ENCODE measurements at regions not wholly inside any gene's neighbourhood (a gene's known extent, or its start where the extent isn't known, plus 50 kb on each side); places are given as distances from the start of the nearest gene placed in this dataset.
"Not testable (repeated sequence)": the region's sequence is repeated elsewhere in the genome, so short reads cannot be mapped to it uniquely, and the experiment has no call there.

DNA sequence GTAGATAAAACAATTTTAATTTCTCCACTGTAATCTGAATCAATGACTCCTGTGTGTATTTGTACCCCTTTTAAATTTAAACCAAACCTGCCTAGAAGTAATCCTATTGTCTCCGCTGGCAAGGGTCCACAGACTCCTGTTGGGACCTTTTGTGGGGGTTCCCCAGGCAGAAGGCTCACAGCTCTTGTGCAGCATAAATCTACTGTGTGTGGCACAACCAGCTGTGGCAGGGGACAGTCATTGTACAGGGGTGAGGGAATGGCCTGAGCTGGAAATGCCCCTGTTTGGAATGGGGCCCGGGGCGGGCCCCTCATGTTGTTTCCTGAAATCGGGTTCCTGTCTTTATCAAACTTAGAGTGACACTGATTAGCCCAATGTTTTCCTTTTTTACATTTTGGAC lies 318.2 kb upstream of the FAM98A start:
- H3K27ac ChIP-seq (ENCODE audit: low read length): no peak overlapping the region
- H3K4me3 ChIP-seq (ENCODE audit: low read length): no peak overlapping the region
- no peaks in the 10 kb centered on the region for H3K27me3 ChIP-seq (ENCODE audit: control insufficient read depth, insufficient read depth)
- H3K4me1 ChIP-seq (ENCODE audit: control insufficient read depth, insufficient read depth, low read length): no peaks in the 10 kb centered on the region
- WGBS: 49% methylated on average over 4 of the region's 4 CpGs
- ATAC-seq: no peak
- intact Hi-C loops (cut with DNase I): no loop called here
- no peaks in the 10 kb centered on the region for H3K9me3 ChIP-seq (ENCODE audit: control insufficient read depth, low read length)
- peak in 2 of 3 donors; percentile 9 to 53 for DNase-seq

DNA sequence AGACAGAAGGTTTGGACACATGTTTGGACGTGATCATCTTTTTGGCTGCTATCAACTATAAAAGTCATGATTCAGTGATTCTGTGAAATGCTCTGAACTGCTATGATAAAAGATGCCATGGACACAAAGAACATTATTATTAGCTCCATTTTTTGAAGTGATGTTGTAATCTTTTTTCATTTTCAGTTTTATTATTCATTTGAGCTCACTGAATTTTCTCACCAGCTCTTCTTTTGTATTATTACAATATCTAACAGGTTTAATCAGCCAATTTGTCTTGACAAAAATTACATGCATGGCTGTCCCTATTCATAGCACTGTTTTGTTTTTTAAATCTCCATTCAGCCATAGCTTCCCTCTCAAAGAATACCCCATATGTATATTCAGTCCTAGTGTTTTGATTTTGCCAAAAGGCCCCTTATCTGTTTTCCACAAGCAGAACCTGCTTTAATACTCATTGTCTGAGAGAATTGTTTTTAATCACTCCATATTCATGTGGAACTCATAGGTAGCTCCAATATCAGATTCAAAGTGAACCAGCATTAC lies 314.0 kb upstream of the FAM98A start:
- Histone ChIP-seq H3K27me3 (ENCODE audit: control insufficient read depth, insufficient read depth) (no peaks in the 10 kb centered on the region), H3K9me3 (ENCODE audit: control insufficient read depth, low read length) (no peaks in the 10 kb centered on the region), H3K27ac (ENCODE audit: low read length) (no peak overlapping the region), H3K4me3 (ENCODE audit: low read length) (no peak overlapping the region), H3K4me1 (ENCODE audit: control insufficient read depth, insufficient read depth, low read length) (no peaks in the 10 kb centered on the region)
- 76% methylated on average over 1 of the region's 1 CpG for WGBS
- ATAC-seq (no peak), DNase-seq (no peak)
- intact Hi-C loops (cut with DNase I): no loop called here

DNA sequence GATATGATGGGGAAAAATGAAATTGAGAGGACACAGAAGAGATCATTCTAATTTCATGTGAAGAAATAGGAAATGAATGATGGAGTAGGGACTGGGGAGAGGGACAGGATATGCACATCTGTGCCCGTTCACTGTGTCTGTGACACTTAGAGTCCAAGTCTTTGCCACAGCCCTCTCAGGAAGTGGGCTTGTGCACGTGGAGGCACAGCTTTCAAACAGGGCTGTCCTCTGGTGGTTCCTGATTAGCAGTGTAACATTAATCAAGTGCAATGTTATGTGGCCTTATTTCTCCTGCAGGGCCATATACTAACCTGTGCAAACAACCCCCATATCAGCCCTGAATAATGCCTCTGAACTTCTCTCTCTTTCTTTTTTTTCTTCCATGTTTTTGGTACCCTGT lies 312.2 kb upstream of the FAM98A start:
- DNase-seq (no peak), ATAC-seq (no peak)
- H3K9me3 ChIP-seq (ENCODE audit: control insufficient read depth, low read length): no peaks in the 10 kb centered on the region
- no peaks in the 10 kb centered on the region for H3K27me3 ChIP-seq (ENCODE audit: control insufficient read depth, insufficient read depth)
- intact Hi-C loops (cut with DNase I): no loop called here
- H3K4me1 ChIP-seq (ENCODE audit: control insufficient read depth, insufficient read depth, low read length): no peaks in the 10 kb centered on the region
- no peak overlapping the region for H3K27ac ChIP-seq (ENCODE audit: low read length)
- 57% methylated on average over 2 of the region's 2 CpGs for WGBS
- no peak overlapping the region for H3K4me3 ChIP-seq (ENCODE audit: low read length)

DNA sequence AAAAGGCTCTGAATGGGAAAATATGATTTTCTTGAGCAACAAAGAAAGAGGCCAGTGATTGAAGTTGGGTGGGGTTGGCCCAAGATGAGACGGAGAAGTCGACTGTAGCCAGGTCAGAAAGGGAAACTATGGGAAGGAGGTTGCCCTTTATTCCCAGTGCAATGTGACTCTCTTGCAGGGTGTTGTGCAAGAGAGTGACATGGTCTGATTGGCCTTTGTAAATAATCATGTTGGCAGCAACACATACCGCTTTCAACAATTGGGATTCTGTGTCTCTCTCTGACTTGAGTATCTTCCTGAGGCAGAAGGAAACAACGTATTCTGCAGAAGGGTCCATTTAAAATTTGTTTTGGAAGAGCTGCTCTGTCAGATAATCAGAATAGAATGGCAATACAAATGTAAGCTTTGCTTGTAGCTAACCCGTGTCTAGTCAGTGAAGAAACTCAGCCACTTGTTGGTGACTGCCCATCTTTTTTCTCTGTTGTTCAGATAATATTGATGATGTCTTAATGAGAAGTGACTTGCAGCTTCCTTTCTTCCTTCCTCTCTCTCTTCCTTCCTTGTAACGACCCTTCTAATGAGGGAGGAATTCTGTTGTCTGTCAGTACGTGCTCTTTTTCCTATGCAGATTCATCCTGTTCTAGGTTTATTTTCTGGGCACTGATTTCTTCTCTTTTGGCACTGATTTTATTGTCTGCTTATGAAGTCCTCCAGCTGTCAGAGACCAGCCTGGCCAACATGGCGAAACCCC lies 311.0 kb upstream of the FAM98A start:
- Histone ChIP-seq H3K9me3 (ENCODE audit: control insufficient read depth, low read length) (no peaks in the 10 kb centered on the region), H3K27me3 (ENCODE audit: control insufficient read depth, insufficient read depth) (no peaks in the 10 kb centered on the region), H3K4me3 (ENCODE audit: low read length) (no peak overlapping the region), H3K27ac (ENCODE audit: low read length) (no peak overlapping the region), H3K4me1 (ENCODE audit: control insufficient read depth, insufficient read depth, low read length) (no peaks in the 10 kb centered on the region)
- ATAC-seq (peak; percentile 40 to 81), DNase-seq (no peak)
- intact Hi-C loops (cut with DNase I): no loop called here
- WGBS: 55% methylated on average over 8 of the region's 8 CpGs

DNA sequence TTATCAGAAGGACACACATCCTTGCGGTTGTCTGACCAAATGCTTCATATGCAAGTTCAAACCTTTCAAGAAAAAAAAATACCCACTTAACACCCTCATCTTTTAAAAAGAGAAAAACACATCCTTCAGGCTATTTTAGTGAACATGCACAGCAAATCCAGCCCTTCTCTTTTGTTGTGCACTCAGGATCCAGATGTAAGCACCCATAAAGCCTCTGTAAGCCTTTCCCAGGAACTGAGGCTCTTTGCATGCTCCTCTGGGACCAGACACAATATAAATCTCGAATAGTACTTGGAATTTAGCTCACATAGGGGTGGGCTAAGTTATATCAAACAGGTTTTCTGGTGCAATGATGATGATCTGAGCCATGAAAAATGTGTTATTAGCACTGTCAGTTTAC lies 308.8 kb upstream of the FAM98A start:
- no peak overlapping the region for H3K4me3 ChIP-seq (ENCODE audit: low read length)
- H3K9me3 ChIP-seq (ENCODE audit: control insufficient read depth, low read length): no peaks in the 10 kb centered on the region
- no peak overlapping the region for H3K27ac ChIP-seq (ENCODE audit: low read length)
- WGBS: 66% methylated on average over 2 of the region's 2 CpGs
- intact Hi-C loops (cut with DNase I): no loop called here
- H3K27me3 ChIP-seq (ENCODE audit: control insufficient read depth, insufficient read depth): no peaks in the 10 kb centered on the region
- no peak for ATAC-seq
- H3K4me1 ChIP-seq (ENCODE audit: control insufficient read depth, insufficient read depth, low read length): no peaks in the 10 kb centered on the region
- no peak for DNase-seq

DNA sequence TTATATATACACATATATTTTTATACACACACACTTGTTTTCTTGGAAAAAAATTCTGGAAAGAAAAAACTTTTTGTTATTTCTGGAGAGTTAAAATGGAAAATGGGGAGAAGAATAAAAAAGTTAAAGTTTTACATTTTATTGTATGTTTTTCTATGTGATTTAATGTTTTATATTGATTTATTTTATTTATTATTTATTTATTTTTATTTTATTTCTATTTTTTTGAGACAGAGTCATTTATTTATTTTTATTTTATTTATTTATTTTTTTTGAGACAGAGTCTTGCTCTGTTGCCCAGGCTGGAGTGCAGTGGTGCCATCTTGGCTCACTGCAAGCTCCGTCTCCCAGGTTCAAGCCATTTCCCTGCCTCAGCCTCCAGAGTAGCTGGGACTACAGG lies 307.0 kb upstream of the FAM98A start:
- not testable (repeated sequence) for ATAC-seq; H3K9me3 ChIP-seq (ENCODE audit: control insufficient read depth, low read length)
- WGBS: 98% methylated on average over 1 of the region's 1 CpG

DNA sequence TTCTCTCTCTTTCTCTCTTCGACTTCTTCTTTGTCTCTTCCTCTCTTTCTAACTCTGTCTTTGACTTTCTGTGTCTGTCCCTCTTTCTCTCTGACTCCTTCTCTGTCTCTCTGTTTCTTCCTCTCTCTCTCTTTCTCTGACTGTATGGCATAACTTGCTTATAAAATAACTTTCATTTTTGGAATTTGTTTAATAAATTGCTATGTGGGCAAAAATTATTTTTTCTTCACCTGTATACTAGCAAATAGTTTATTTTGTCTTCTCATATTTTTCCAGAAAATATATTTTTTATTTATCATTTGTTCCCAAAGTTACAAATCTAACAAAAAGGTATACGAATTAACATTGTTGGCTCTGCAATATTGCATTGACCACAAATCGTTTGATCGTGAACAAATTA lies 305.7 kb upstream of the FAM98A start:
- no peak for ATAC-seq
- 89% methylated on average over 4 of the region's 4 CpGs for WGBS
- H3K4me3 ChIP-seq (ENCODE audit: low read length): no peak overlapping the region
- no peaks in the 10 kb centered on the region for H3K27me3 ChIP-seq (ENCODE audit: control insufficient read depth, insufficient read depth)
- intact Hi-C loops (cut with DNase I): no loop called here
- H3K9me3 ChIP-seq (ENCODE audit: control insufficient read depth, low read length): no peaks in the 10 kb centered on the region
- DNase-seq: no peak
- no peak overlapping the region for H3K27ac ChIP-seq (ENCODE audit: low read length)
- no peaks in the 10 kb centered on the region for H3K4me1 ChIP-seq (ENCODE audit: control insufficient read depth, insufficient read depth, low read length)

More for the DNA sequence above, 307.0 kb upstream of the FAM98A start:
- H3K4me1 ChIP-seq (ENCODE audit: control insufficient read depth, insufficient read depth, low read length); H3K4me3 ChIP-seq (ENCODE audit: low read length); DNase-seq; H3K27me3 ChIP-seq (ENCODE audit: control insufficient read depth, insufficient read depth); intact Hi-C loops (cut with DNase I); H3K27ac ChIP-seq (ENCODE audit: low read length): not testable (repeated sequence)

DNA sequence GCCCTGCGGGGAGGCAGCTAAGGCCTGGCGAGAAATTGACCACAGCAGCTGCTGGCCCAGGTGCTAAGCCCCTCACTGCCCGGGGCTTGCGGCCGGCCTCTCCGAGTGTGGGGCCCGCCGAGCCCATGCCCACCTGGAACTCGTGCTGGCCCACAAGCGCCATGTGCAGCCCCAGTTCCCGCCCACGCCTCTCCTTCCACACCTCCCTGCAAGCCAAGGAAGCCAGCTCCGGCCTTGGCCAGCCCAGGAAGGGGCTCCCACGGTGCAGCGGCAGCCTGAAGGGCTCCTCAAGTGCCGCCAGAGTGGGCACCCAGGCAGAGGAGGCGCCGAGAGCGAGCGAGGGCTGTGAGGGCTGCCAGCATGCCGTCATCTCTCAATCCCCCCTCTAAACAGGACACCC lies 304.6 kb upstream of the FAM98A start:
- H3K9me3 ChIP-seq (ENCODE audit: control insufficient read depth, low read length): no peaks in the 10 kb centered on the region
- 96% methylated on average over 21 of the region's 21 CpGs for WGBS
- DNase-seq (no peak), ATAC-seq (no peak)
- no peak overlapping the region for H3K4me3 ChIP-seq (ENCODE audit: low read length)
- H3K27ac ChIP-seq (ENCODE audit: low read length): no peak overlapping the region
- H3K4me1 ChIP-seq (ENCODE audit: control insufficient read depth, insufficient read depth, low read length): no peaks in the 10 kb centered on the region
- intact Hi-C loops (cut with DNase I): no loop called here
- no peaks in the 10 kb centered on the region for H3K27me3 ChIP-seq (ENCODE audit: control insufficient read depth, insufficient read depth)

DNA sequence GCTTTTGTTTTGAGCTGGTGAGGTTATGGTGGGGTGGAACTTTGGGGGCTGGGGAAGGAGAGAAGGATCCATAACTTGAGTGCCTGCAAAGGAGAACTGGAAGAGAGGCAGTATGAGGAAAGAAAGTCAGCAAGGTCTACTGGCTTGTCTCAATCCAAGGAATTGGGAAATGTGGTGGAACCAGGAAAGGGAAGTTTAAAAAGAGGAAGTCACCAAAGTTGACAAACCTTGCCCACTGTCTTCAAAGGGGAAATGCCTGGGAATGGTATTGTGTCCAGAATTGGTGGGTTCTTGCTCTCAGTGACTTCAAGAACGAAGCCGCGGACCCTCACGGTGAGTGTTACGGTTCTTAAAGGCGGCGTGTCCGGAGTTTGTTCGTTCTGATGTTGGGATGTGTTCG lies 304.1 kb upstream of the FAM98A start:
- ATAC-seq (no peak), DNase-seq (no peak)
- Histone ChIP-seq H3K27ac (ENCODE audit: low read length) (no peak overlapping the region), H3K4me1 (ENCODE audit: control insufficient read depth, insufficient read depth, low read length) (no peaks in the 10 kb centered on the region), H3K4me3 (ENCODE audit: low read length) (no peak overlapping the region), H3K27me3 (ENCODE audit: control insufficient read depth, insufficient read depth) (no peaks in the 10 kb centered on the region), H3K9me3 (ENCODE audit: control insufficient read depth, low read length) (no peaks in the 10 kb centered on the region)
- intact Hi-C loops (cut with DNase I): no loop called here
- WGBS: 97% methylated on average over 10 of the region's 10 CpGs

DNA sequence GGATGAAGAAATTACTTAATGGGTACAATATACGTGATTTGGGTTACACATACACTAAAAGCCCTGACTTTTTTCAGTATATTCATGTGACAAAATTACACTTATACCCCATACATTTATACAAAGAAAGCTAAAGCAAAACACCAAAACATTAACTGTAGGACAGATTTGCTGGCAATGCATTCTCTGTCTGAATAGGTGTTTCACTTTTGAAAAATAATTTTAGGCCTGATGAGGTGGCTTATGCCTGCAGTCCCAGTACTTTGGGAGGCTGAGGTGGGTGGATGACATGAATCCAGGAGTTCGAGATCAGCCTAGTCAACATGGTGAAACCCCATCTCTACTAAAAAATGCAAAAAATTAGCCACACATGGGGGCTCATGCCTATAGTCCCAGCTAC lies 301.5 kb upstream of the FAM98A start:
- Histone ChIP-seq H3K27me3 (ENCODE audit: control insufficient read depth, insufficient read depth) (no peaks in the 10 kb centered on the region), H3K27ac (ENCODE audit: low read length) (no peak overlapping the region), H3K4me3 (ENCODE audit: low read length) (no peak overlapping the region), H3K9me3 (ENCODE audit: control insufficient read depth, low read length) (no peaks in the 10 kb centered on the region), H3K4me1 (ENCODE audit: control insufficient read depth, insufficient read depth, low read length) (no peaks in the 10 kb centered on the region)
- ATAC-seq (no peak), DNase-seq (no peak)
- WGBS: 87% methylated on average over 2 of the region's 2 CpGs
- intact Hi-C loops (cut with DNase I): no loop called here

DNA sequence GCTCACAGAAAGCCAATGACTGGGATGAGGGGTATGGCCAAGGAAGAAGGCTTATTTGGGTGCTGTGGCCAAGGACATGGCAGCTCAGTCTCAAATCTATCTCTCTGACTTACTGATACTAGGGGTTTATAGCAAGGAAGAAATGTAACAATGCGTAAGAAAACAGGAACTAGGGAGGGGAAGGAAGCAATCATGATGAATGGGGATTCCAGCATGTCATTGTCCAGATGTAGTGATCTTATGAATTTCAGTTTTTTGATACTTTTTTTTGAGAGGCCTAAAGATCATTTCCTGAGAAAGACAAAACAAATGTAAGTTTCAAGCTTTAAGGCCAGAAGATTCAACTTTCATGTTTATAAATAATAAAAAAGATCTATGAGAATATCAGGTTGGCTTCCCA lies 298.6 kb upstream of the FAM98A start:
- Histone ChIP-seq H3K4me3 (ENCODE audit: low read length) (no peak overlapping the region), H3K9me3 (ENCODE audit: control insufficient read depth, low read length) (no peaks in the 10 kb centered on the region), H3K27ac (ENCODE audit: low read length) (no peak overlapping the region), H3K4me1 (ENCODE audit: control insufficient read depth, insufficient read depth, low read length) (no peaks in the 10 kb centered on the region), H3K27me3 (ENCODE audit: control insufficient read depth, insufficient read depth) (no peaks in the 10 kb centered on the region)
- DNase-seq (no peak), ATAC-seq (no peak)
- intact Hi-C loops (cut with DNase I): no loop called here
- WGBS: 68% methylated on average over 1 of the region's 1 CpG

DNA sequence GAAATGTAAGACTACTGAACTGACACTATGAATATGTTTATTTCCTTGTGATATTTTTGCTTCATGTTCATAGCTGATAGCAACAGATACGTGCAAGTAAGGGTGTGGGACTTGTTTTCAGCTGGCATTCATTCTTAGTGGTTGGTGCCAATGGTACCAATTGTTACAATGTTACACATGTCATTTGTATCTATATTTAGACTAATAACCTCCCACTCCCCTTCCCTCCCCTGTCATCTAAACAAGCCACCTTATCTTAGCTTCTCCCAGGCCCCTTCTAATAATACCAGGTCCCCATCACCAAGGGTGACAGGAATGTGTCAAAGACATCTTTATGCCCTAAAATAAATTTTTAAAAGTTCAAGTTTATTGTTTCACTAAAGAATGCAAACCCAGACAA lies 294.7 kb upstream of the FAM98A start:
- Histone ChIP-seq H3K27ac (ENCODE audit: low read length) (no peak overlapping the region), H3K9me3 (ENCODE audit: control insufficient read depth, low read length) (no peaks in the 10 kb centered on the region), H3K4me3 (ENCODE audit: low read length) (no peak overlapping the region), H3K27me3 (ENCODE audit: control insufficient read depth, insufficient read depth) (no peaks in the 10 kb centered on the region), H3K4me1 (ENCODE audit: control insufficient read depth, insufficient read depth, low read length) (peaks cover 3% of the 10 kb centered on the region)
- DNase-seq: no peak
- intact Hi-C loops (cut with DNase I): no loop called here
- 27% methylated on average over 1 of the region's 1 CpG for WGBS
- peak; percentile 76 to 86 for ATAC-seq

Measured in right cardiac atrium (tissue), 5 donors.